HepG2 (cell line): ENCODE measurements at regions not wholly inside any gene's neighbourhood (a gene's known extent, or its start where the extent isn't known, plus 50 kb on each side); places are given as distances from the start of the nearest gene placed in this dataset.

ENCODE experiments used
- ATAC-seq: fragments of 200-7000 bp; cut with Tn5 transposase; 3 replicates; pipeline ENCODE4 v1.9.1; 2020; ENCODE audit warnings: mild to moderate bottlenecking, moderate library complexity
- BruUV-seq: library from RNA; stranded (reverse); fragments of 400-500 nt; replicated peaks from 2 replicates; lab custom pipeline; 2021; lab: Mats Ljungman, UMichigan
- CTCF ChIA-PET: fragments of 300-600 bp; formaldehyde crosslinking; extraction: SDS; loops from one replicate; lab custom pipeline; 2021; ENCODE audit warnings: low total read pairs, inconsistent platforms, low intra/inter-chr PET ratio; lab: Yijun Ruan, JAX
- POLR2A ChIA-PET: fragments of 350-600 bp; sonication (Branson Sonifier 250); formaldehyde crosslinking; loops from one replicate; lab custom pipeline; 2020; ENCODE audit warnings: antibody characterized with exemption, inconsistent platforms; lab: Yijun Ruan, JAX
- DNase-seq: peaks from one replicate; pipeline ENCODE4 v3.0.0-alpha.2; 2015; ENCODE audit warnings: low spot score
- FAIRE-seq: peaks from 3 replicates; lab custom pipeline; 2011; peaks lifted over from hg19 to GRCh38; lab: Jason Lieb, UNC
- H2AFZ ChIP-seq: one replicate; pipeline ENCODE4 v1.6.1; 2011; ENCODE audit warnings: low read length, inconsistent platforms
- H3K27ac ChIP-seq: fragments of 300-600 bp; 3 replicates; pipeline ENCODE4 v1.8.0; 2011; ENCODE audit warnings: mixed run types, mild to moderate bottlenecking, mixed read lengths, low read length, inconsistent platforms; ENCODE audit not compliant: insufficient read depth; ENCODE audit errors: extremely low read length
- H3K27me3 ChIP-seq, 2 experiments: fragments of 200-600 bp in 1 of 2; 2 replicates in 1 of 2; 3 replicates in 1 of 2; pipeline versions ENCODE4 v1.6.0 to v1.8.0; 2011; ENCODE audit warnings: low read length in 2 of 2, mild to moderate bottlenecking in 2 of 2, moderate library complexity in 2 of 2, inconsistent platforms in 1 of 2; ENCODE audit not compliant: insufficient read depth in 2 of 2, control insufficient read depth in 1 of 2
- H3K36me3 ChIP-seq, 2 experiments: fragments of 200-600 bp in 1 of 2; replicated peaks in 1 of 2; 2 replicates in 1 of 2; 3 replicates in 1 of 2; pipeline versions ENCODE4 v1.5.1 to v1.8.0; 2011; ENCODE audit warnings: low read length in 2 of 2, inconsistent platforms in 1 of 2; ENCODE audit not compliant: insufficient read depth in 2 of 2, control insufficient read depth in 1 of 2
- H3K4me1 ChIP-seq: 2 replicates; pipeline ENCODE4 v1.5.1; 2012; ENCODE audit warnings: low read length, inconsistent platforms; ENCODE audit not compliant: insufficient read depth
- H3K4me2 ChIP-seq: 2 replicates; pipeline ENCODE4 v1.6.0; 2011; ENCODE audit warnings: low read depth, low read length, inconsistent platforms
- H3K4me3 ChIP-seq, 3 experiments: fragments of 200-600 bp in 1 of 3; sonication (generic), shearing (Covaris generic) in 1 of 3; replicated peaks in 1 of 3; 2 replicates each; pipeline ENCODE4 v1.5.1; 2011 to 2016; ENCODE audit warnings: low read length in 3 of 3, inconsistent platforms in 2 of 3, low read depth in 2 of 3, mild to moderate bottlenecking in 2 of 3, control low read depth in 1 of 3, mixed read lengths in 1 of 3; ENCODE audit not compliant: insufficient read depth in 1 of 3
- H3K79me2 ChIP-seq: one replicate; pipeline ENCODE4 v1.6.1; 2011; ENCODE audit warnings: low read length, inconsistent platforms; ENCODE audit not compliant: insufficient read depth
- H3K9ac ChIP-seq: 2 replicates; pipeline ENCODE4 v1.6.0; 2011; ENCODE audit warnings: mild to moderate bottlenecking, low read depth, low read length, inconsistent platforms; ENCODE audit not compliant: insufficient read depth
- H3K9me3 ChIP-seq: 2 replicates; pipeline ENCODE4 v1.5.1; 2012; ENCODE audit warnings: mild to moderate bottlenecking, low read length
- H4K20me1 ChIP-seq: 2 replicates; pipeline ENCODE4 v1.6.0; 2011; ENCODE audit warnings: inconsistent platforms, mild to moderate bottlenecking, low read length, moderate library complexity; ENCODE audit not compliant: insufficient read depth
- EEA1 ChIP-seq: sonication (generic); formaldehyde crosslinking; IDR thresholded peaks from 2 replicates; pipeline ENCODE4 v1.5.1; 2020; ENCODE audit warnings: mild to moderate bottlenecking, missing genetic modification reagents, borderline replicate concordance
- MAFG ChIP-seq: sonication (generic); formaldehyde crosslinking; IDR thresholded peaks from 2 replicates; pipeline ENCODE4 v1.5.1; 2020; ENCODE audit warnings: mild to moderate bottlenecking, missing genetic modification reagents
- ZC3H13 ChIP-seq: sonication (generic); formaldehyde crosslinking; IDR thresholded peaks from 2 replicates; pipeline ENCODE4 v1.8.1; 2023; ENCODE audit warnings: mild to moderate bottlenecking, missing genetic modification reagents, moderate library complexity
- ZNF672 ChIP-seq: sonication (generic); formaldehyde crosslinking; IDR thresholded peaks from 2 replicates; pipeline ENCODE4 v1.8.1; 2022; ENCODE audit warnings: missing genetic modification reagents
- WGBS: methylation state at CpG from one replicate; pipeline ENCODE4 v1.1.6; 2017; ENCODE audit warnings: low lambda C conversion rate; 5-methylcytosine and 5-hydroxymethylcytosine counted together
- in situ Hi-C: cut with HindIII; loops from 2 replicates; pipeline ENCODE4 v1.10.0; 2017; ENCODE audit warnings: low pct_unique_long_range_greater_than_20kb; ENCODE audit not compliant: extremely low pct_ligation_motif_present
- intact Hi-C: fragments of 100-400 bp; cut with micrococcal nuclease; formaldehyde crosslinking; loops from one replicate; pipeline ENCODE4 v1.10.0; 2022; ENCODE audit not compliant: unreplicated experiment
- TF ChIP-seq, protein P1 (sequence below): sonication (generic); formaldehyde crosslinking; IDR thresholded peaks from 2 replicates; pipeline ENCODE4 v1.4.0; 2020; ENCODE audit warnings: missing genetic modification reagents
- TF ChIP-seq, protein P2 (sequence below): IDR thresholded peaks from 2 replicates; pipeline ENCODE4 v1.4.0; 2020; ENCODE audit warnings: mild to moderate bottlenecking, missing genetic modification reagents
- TF ChIP-seq, protein P3 (sequence below): sonication (generic); formaldehyde crosslinking; IDR thresholded peaks from 2 replicates; pipeline ENCODE4 v1.4.0; 2020; ENCODE audit warnings: missing genetic modification reagents

GRCh38 chr10:62728479-62728878 is 76.0 kb upstream of the ADO start:
- Histone ChIP-seq H2AFZ (no peak overlapping the region), H3K36me3 (no peaks in the 10 kb centered on the region), H3K9me3 (no peaks in the 10 kb centered on the region), H3K79me2 (no peaks in the 10 kb centered on the region), H4K20me1 (no peaks in the 10 kb centered on the region), H3K4me3 (no peak overlapping the region), H3K27me3 (peaks cover 0 to 4% of the 10 kb centered on the region in 2 experiments; a peak in 2 of 5 replicates), H3K4me2 (no peak overlapping the region), H3K9ac (no peak overlapping the region), H3K27ac (no peak overlapping the region), H3K4me1 (no peaks in the 10 kb centered on the region)
- intact Hi-C loops, result no loop called here
- ATAC-seq (no peak), DNase-seq (no peak)
- 0% methylated on average over 1 of the region's 1 CpG for WGBS
- POLR2A ChIA-PET, result no interaction called here
- in situ Hi-C loops, result no loop called here
- CTCF ChIA-PET, result no interaction called here
- no peak for TF ChIP-seq ZC3H13 (CRISPR knock-in tag)
- TF ChIP-seq, protein P1, sequence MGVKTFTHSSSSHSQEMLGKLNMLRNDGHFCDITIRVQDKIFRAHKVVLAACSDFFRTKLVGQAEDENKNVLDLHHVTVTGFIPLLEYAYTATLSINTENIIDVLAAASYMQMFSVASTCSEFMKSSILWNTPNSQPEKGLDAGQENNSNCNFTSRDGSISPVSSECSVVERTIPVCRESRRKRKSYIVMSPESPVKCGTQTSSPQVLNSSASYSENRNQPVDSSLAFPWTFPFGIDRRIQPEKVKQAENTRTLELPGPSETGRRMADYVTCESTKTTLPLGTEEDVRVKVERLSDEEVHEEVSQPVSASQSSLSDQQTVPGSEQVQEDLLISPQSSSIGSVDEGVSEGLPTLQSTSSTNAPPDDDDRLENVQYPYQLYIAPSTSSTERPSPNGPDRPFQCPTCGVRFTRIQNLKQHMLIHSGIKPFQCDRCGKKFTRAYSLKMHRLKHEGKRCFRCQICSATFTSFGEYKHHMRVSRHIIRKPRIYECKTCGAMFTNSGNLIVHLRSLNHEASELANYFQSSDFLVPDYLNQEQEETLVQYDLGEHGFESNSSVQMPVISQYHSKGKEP (CRISPR knock-in tag), result no peak
- no peak for TF ChIP-seq ZNF672 (CRISPR knock-in tag)
- TF ChIP-seq, protein P2, sequence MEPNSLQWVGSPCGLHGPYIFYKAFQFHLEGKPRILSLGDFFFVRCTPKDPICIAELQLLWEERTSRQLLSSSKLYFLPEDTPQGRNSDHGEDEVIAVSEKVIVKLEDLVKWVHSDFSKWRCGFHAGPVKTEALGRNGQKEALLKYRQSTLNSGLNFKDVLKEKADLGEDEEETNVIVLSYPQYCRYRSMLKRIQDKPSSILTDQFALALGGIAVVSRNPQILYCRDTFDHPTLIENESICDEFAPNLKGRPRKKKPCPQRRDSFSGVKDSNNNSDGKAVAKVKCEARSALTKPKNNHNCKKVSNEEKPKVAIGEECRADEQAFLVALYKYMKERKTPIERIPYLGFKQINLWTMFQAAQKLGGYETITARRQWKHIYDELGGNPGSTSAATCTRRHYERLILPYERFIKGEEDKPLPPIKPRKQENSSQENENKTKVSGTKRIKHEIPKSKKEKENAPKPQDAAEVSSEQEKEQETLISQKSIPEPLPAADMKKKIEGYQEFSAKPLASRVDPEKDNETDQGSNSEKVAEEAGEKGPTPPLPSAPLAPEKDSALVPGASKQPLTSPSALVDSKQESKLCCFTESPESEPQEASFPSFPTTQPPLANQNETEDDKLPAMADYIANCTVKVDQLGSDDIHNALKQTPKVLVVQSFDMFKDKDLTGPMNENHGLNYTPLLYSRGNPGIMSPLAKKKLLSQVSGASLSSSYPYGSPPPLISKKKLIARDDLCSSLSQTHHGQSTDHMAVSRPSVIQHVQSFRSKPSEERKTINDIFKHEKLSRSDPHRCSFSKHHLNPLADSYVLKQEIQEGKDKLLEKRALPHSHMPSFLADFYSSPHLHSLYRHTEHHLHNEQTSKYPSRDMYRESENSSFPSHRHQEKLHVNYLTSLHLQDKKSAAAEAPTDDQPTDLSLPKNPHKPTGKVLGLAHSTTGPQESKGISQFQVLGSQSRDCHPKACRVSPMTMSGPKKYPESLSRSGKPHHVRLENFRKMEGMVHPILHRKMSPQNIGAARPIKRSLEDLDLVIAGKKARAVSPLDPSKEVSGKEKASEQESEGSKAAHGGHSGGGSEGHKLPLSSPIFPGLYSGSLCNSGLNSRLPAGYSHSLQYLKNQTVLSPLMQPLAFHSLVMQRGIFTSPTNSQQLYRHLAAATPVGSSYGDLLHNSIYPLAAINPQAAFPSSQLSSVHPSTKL (CRISPR knock-in tag), result no peak
- TF ChIP-seq EEA1, result no peak
- no peak for TF ChIP-seq MAFG (CRISPR knock-in tag)
- TF ChIP-seq, protein P3, sequence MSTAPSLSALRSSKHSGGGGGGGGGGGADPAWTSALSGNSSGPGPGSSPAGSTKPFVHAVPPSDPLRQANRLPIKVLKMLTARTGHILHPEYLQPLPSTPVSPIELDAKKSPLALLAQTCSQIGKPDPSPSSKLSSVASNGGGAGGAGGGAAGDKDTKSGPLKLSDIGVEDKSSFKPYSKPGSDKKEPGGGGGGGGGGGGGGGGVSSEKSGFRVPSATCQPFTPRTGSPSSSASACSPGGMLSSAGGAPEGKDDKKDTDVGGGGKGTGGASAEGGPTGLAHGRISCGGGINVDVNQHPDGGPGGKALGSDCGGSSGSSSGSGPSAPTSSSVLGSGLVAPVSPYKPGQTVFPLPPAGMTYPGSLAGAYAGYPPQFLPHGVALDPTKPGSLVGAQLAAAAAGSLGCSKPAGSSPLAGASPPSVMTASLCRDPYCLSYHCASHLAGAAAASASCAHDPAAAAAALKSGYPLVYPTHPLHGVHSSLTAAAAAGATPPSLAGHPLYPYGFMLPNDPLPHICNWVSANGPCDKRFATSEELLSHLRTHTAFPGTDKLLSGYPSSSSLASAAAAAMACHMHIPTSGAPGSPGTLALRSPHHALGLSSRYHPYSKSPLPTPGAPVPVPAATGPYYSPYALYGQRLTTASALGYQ (CRISPR knock-in tag), result no peak
- TF ChIP-seq, all 625 proteins: peak for 0
- no TSS peak for BruUV-seq
- FAIRE-seq, result no peak
